ENCODE measurements at regions not wholly inside any gene's neighbourhood (a gene's known extent, or its start where the extent isn't known, plus 50 kb on each side); places are given as distances from the start of the nearest gene placed in this dataset.

- DNase-seq (ENCODE audit: low read depth, low spot score), result no peak
- no peak for TF ChIP-seq ZNF274 (IDR thresholded peaks at IDR 0.05; ENCODE audit: low read depth, low read length)
- no peak for TF ChIP-seq SUZ12 (IDR thresholded peaks at IDR 0.05; ENCODE audit: extremely low read depth, insufficient read depth, insufficient read length)
- no peak overlapping the region for H3K4me3 ChIP-seq (ENCODE audit: insufficient read length, low read depth)
- no peak overlapping the region for H3K9ac ChIP-seq (ENCODE audit: insufficient read length, low read depth)
- no peaks in the 10 kb centered on the region for H3K9me3 ChIP-seq (ENCODE audit: insufficient read depth, low read length)
- H3K27me3 ChIP-seq (ENCODE audit: insufficient read depth, insufficient read length), result no peaks in the 10 kb centered on the region
- H3K4me1 ChIP-seq (ENCODE audit: insufficient read depth, insufficient read length), result no peaks in the 10 kb centered on the region
- no peaks in the 10 kb centered on the region for H3K36me3 ChIP-seq (ENCODE audit: insufficient read depth, insufficient read length, low read length)
Observed at GRCh38 chr5:8710426-8710930, 835.4 kb downstream of the SEMA5A start.

- Histone ChIP-seq H3K9me3 (ENCODE audit: insufficient read depth, low read length) (no peaks in the 10 kb centered on the region), H3K4me1 (ENCODE audit: insufficient read depth, insufficient read length) (no peaks in the 10 kb centered on the region), H3K36me3 (ENCODE audit: insufficient read depth, insufficient read length, low read length) (no peaks in the 10 kb centered on the region), H3K4me3 (ENCODE audit: insufficient read length, low read depth) (no peak overlapping the region), H3K27me3 (ENCODE audit: insufficient read depth, insufficient read length) (no peaks in the 10 kb centered on the region), H3K9ac (ENCODE audit: insufficient read length, low read depth) (no peak overlapping the region)
- TF ChIP-seq SUZ12 (IDR thresholded peaks at IDR 0.05; ENCODE audit: extremely low read depth, insufficient read depth, insufficient read length), result no peak
- no peak for TF ChIP-seq YY1 (IDR thresholded peaks at IDR 0.05; ENCODE audit: insufficient read depth, insufficient read length)
- no peak for TF ChIP-seq ZNF274 (IDR thresholded peaks at IDR 0.05; ENCODE audit: low read depth, low read length)
- DNase-seq (ENCODE audit: low read depth, low spot score), result no peak
Observed at GRCh38 chr5:8714198-8714597, 831.7 kb downstream of the SEMA5A start.

- TF ChIP-seq YY1 (IDR thresholded peaks at IDR 0.05; ENCODE audit: insufficient read depth, insufficient read length) (no peak), SUZ12 (IDR thresholded peaks at IDR 0.05; ENCODE audit: extremely low read depth, insufficient read depth, insufficient read length) (no peak), ZNF274 (IDR thresholded peaks at IDR 0.05; ENCODE audit: low read depth, low read length) (no peak)
- Histone ChIP-seq H3K4me1 (ENCODE audit: insufficient read depth, insufficient read length) (no peaks in the 10 kb centered on the region), H3K9me3 (ENCODE audit: insufficient read depth, low read length) (no peaks in the 10 kb centered on the region), H3K4me3 (ENCODE audit: insufficient read length, low read depth) (no peak overlapping the region), H3K36me3 (ENCODE audit: insufficient read depth, insufficient read length, low read length) (no peaks in the 10 kb centered on the region), H3K9ac (ENCODE audit: insufficient read length, low read depth) (no peak overlapping the region), H3K27me3 (ENCODE audit: insufficient read depth, insufficient read length) (no peaks in the 10 kb centered on the region)
- DNase-seq (ENCODE audit: low read depth, low spot score), result no peak
Observed at GRCh38 chr5:8714861-8715260, 831.0 kb downstream of the SEMA5A start.

- DNase-seq (ENCODE audit: low read depth, low spot score), result no peak
- H3K9me3 ChIP-seq (ENCODE audit: insufficient read depth, low read length), result no peaks in the 10 kb centered on the region
- no peaks in the 10 kb centered on the region for H3K27me3 ChIP-seq (ENCODE audit: insufficient read depth, insufficient read length)
- TF ChIP-seq ZNF274 (IDR thresholded peaks at IDR 0.05; ENCODE audit: low read depth, low read length), result no peak
- TF ChIP-seq YY1 (IDR thresholded peaks at IDR 0.05; ENCODE audit: insufficient read depth, insufficient read length), result no peak
- TF ChIP-seq SUZ12 (IDR thresholded peaks at IDR 0.05; ENCODE audit: extremely low read depth, insufficient read depth, insufficient read length), result no peak
- H3K4me3 ChIP-seq (ENCODE audit: insufficient read length, low read depth), result no peak overlapping the region
- H3K4me1 ChIP-seq (ENCODE audit: insufficient read depth, insufficient read length), result no peaks in the 10 kb centered on the region
- no peak overlapping the region for H3K9ac ChIP-seq (ENCODE audit: insufficient read length, low read depth)
- H3K36me3 ChIP-seq (ENCODE audit: insufficient read depth, insufficient read length, low read length), result no peaks in the 10 kb centered on the region
Observed at GRCh38 chr5:8719796-8720195, 826.1 kb downstream of the SEMA5A start.

DNA sequence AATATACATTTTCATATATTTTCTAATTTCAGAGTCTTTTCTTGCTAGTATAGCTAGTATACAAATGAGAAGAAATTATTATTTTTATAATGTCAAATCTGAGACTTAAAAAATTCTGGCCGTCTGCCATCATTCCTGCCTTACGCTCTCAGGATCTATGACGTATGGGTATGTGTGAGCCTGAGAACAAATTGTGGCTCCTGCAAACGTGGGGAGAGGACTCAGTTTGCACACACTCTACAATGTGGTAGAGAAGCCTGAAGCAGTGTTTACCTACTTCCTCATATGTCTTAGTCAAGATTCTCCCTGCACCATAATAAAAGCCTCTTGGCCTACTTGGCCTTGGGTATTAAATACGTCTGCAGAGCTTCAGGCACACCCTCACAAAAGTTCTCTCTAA, 825.4 kb downstream of the SEMA5A start:
- Histone ChIP-seq H3K9me3 (ENCODE audit: insufficient read depth, low read length) (no peaks in the 10 kb centered on the region), H3K27me3 (ENCODE audit: insufficient read depth, insufficient read length) (no peaks in the 10 kb centered on the region), H3K36me3 (ENCODE audit: insufficient read depth, insufficient read length, low read length) (no peaks in the 10 kb centered on the region), H3K4me1 (ENCODE audit: insufficient read depth, insufficient read length) (no peaks in the 10 kb centered on the region), H3K4me3 (ENCODE audit: insufficient read length, low read depth) (no peak overlapping the region), H3K9ac (ENCODE audit: insufficient read length, low read depth) (no peak overlapping the region)
- TF ChIP-seq YY1 (IDR thresholded peaks at IDR 0.05; ENCODE audit: insufficient read depth, insufficient read length) (no peak), ZNF274 (IDR thresholded peaks at IDR 0.05; ENCODE audit: low read depth, low read length) (no peak), SUZ12 (IDR thresholded peaks at IDR 0.05; ENCODE audit: extremely low read depth, insufficient read depth, insufficient read length) (no peak)
- no peak for DNase-seq (ENCODE audit: low read depth, low spot score)

DNA sequence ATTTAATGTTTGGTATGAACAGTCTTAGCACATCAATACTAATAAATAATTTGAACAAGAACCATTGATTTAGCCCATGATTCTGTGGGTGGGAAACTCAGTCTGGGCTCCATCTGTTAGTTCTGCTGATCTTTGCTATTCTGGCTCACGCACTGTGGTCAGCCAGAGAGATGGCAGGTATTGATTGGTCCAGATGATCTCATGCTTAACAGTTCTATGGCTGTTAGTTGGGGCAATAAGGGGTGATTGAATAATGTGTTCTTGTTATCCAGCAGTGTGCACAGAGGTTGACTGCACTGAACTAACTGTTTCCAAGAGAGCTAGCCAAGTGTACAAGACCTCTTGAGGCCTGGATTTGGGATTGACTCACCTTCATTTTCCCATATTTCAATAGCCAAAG, 824.3 kb downstream of the SEMA5A start:
- TF ChIP-seq SUZ12 (IDR thresholded peaks at IDR 0.05; ENCODE audit: extremely low read depth, insufficient read depth, insufficient read length), result no peak
- no peak for TF ChIP-seq YY1 (IDR thresholded peaks at IDR 0.05; ENCODE audit: insufficient read depth, insufficient read length)
- TF ChIP-seq ZNF274 (IDR thresholded peaks at IDR 0.05; ENCODE audit: low read depth, low read length), result no peak
- H3K27me3 ChIP-seq (ENCODE audit: insufficient read depth, insufficient read length), result no peaks in the 10 kb centered on the region
- no peak for DNase-seq (ENCODE audit: low read depth, low spot score)

GRCh38 chr5:8726383-8727036, 819.4 kb downstream of the SEMA5A start:
- no peak for DNase-seq (ENCODE audit: low read depth, low spot score)
- TF ChIP-seq YY1 (IDR thresholded peaks at IDR 0.05; ENCODE audit: insufficient read depth, insufficient read length) (no peak), ZNF274 (IDR thresholded peaks at IDR 0.05; ENCODE audit: low read depth, low read length) (no peak), SUZ12 (IDR thresholded peaks at IDR 0.05; ENCODE audit: extremely low read depth, insufficient read depth, insufficient read length) (no peak)
- no peak overlapping the region for H3K9ac ChIP-seq (ENCODE audit: insufficient read length, low read depth)
- H3K9me3 ChIP-seq (ENCODE audit: insufficient read depth, low read length), result peaks cover 11% of the 10 kb centered on the region; the same call in 1 of the 2 replicates
- no peaks in the 10 kb centered on the region for H3K36me3 ChIP-seq (ENCODE audit: insufficient read depth, insufficient read length, low read length)
- no peaks in the 10 kb centered on the region for H3K27me3 ChIP-seq (ENCODE audit: insufficient read depth, insufficient read length)
- H3K4me3 ChIP-seq (ENCODE audit: insufficient read length, low read depth), result no peak overlapping the region
- H3K4me1 ChIP-seq (ENCODE audit: insufficient read depth, insufficient read length), result no peaks in the 10 kb centered on the region

More for the DNA sequence above, 824.3 kb downstream of the SEMA5A start:
- Histone ChIP-seq H3K9me3 (ENCODE audit: insufficient read depth, low read length) (no peaks in the 10 kb centered on the region), H3K36me3 (ENCODE audit: insufficient read depth, insufficient read length, low read length) (no peaks in the 10 kb centered on the region), H3K4me3 (ENCODE audit: insufficient read length, low read depth) (no peak overlapping the region), H3K9ac (ENCODE audit: insufficient read length, low read depth) (no peak overlapping the region), H3K4me1 (ENCODE audit: insufficient read depth, insufficient read length) (no peaks in the 10 kb centered on the region)
